ENCODE measurements at regions not wholly inside any gene's neighbourhood (a gene's known extent, or its start where the extent isn't known, plus 50 kb on each side); places are given as distances from the start of the nearest gene placed in this dataset.

GRCh38 chr3:17935222-17935621 is 192.8 kb upstream of the TBC1D5 start:
- ChIA-PET POLR2A (no interaction called here), CTCF (no interaction called here)
- Histone ChIP-seq H3K27ac (ENCODE audit: low read depth in 1 of 2, low read length in 2 of 2) (no peak overlapping the region), H3K4me1 (ENCODE audit: insufficient read depth, low read length) (no peaks in the 10 kb centered on the region), H3K36me3 (ENCODE audit: insufficient read depth, low read length) (no peaks in the 10 kb centered on the region), H3K4me3 (ENCODE audit: low read length) (no peak overlapping the region), H3K9me3 (ENCODE audit: control insufficient read depth in 1 of 2, insufficient read depth in 1 of 2, low read length in 2 of 2) (no peaks in the 10 kb centered on the region), H3K27me3 (ENCODE audit: control insufficient read depth in 1 of 2, insufficient read depth in 2 of 2, low read length in 2 of 2) (no peaks in the 10 kb centered on the region)
- TF ChIP-seq CTCF (IDR thresholded peaks at IDR 0.05): no peak
- H3K27ac Mint-ChIP-seq: no peak overlapping the region
- no peaks in the 10 kb centered on the region for H3K36me3 Mint-ChIP-seq (ENCODE audit: low read depth)
- intact Hi-C loops (cut with DNase I, micrococcal nuclease): no loop called here
- ATAC-seq (ENCODE audit: poor library complexity) (no peak), DNase-seq (no peak)
- no peaks in the 10 kb centered on the region for H3K27me3 Mint-ChIP-seq
- H3K9me3 Mint-ChIP-seq: no peaks in the 10 kb centered on the region
- H3K4me3 Mint-ChIP-seq: no peak overlapping the region
- no peaks in the 10 kb centered on the region for H3K4me1 Mint-ChIP-seq (ENCODE audit: low read depth)

GRCh38 chr3:17932136-17932771 is 189.8 kb upstream of the TBC1D5 start:
- ATAC-seq (ENCODE audit: poor library complexity) (no peak), DNase-seq (no peak)
- H3K4me3 ChIP-seq (ENCODE audit: low read length): no peak overlapping the region
- peaks cover 0 to 3% of the 10 kb centered on the region in 2 experiments for H3K27me3 ChIP-seq (ENCODE audit: control insufficient read depth in 1 of 2, insufficient read depth in 2 of 2, low read length in 2 of 2)
- H3K9me3 ChIP-seq (ENCODE audit: control insufficient read depth in 1 of 2, insufficient read depth in 1 of 2, low read length in 2 of 2): no peaks in the 10 kb centered on the region
- no peak overlapping the region for H3K27ac ChIP-seq (ENCODE audit: low read depth in 1 of 2, low read length in 2 of 2)
- ChIA-PET POLR2A (no interaction called here), CTCF (no interaction called here)
- no peaks in the 10 kb centered on the region for H3K9me3 Mint-ChIP-seq
- H3K27me3 Mint-ChIP-seq: no peaks in the 10 kb centered on the region
- intact Hi-C loops (cut with DNase I, micrococcal nuclease): no loop called here
- no peaks in the 10 kb centered on the region for H3K36me3 Mint-ChIP-seq (ENCODE audit: low read depth)
- H3K27ac Mint-ChIP-seq: no peak overlapping the region
- H3K4me3 Mint-ChIP-seq: no peak overlapping the region
- H3K36me3 ChIP-seq (ENCODE audit: insufficient read depth, low read length): no peaks in the 10 kb centered on the region
- no peak for TF ChIP-seq CTCF (IDR thresholded peaks at IDR 0.05)
- H3K4me1 ChIP-seq (ENCODE audit: insufficient read depth, low read length): no peaks in the 10 kb centered on the region
- H3K4me1 Mint-ChIP-seq (ENCODE audit: low read depth): no peaks in the 10 kb centered on the region

- Histone ChIP-seq H3K4me3 (ENCODE audit: low read length) (no peak overlapping the region), H3K36me3 (ENCODE audit: insufficient read depth, low read length) (no peaks in the 10 kb centered on the region), H3K27me3 (ENCODE audit: control insufficient read depth in 1 of 2, insufficient read depth in 2 of 2, low read length in 2 of 2) (peaks cover 0 to 3% of the 10 kb centered on the region in 2 experiments), H3K4me1 (ENCODE audit: insufficient read depth, low read length) (no peaks in the 10 kb centered on the region), H3K9me3 (ENCODE audit: control insufficient read depth in 1 of 2, insufficient read depth in 1 of 2, low read length in 2 of 2) (no peaks in the 10 kb centered on the region), H3K27ac (ENCODE audit: low read depth in 1 of 2, low read length in 2 of 2) (no peak overlapping the region)
- Mint-ChIP-seq H3K27me3 (no peaks in the 10 kb centered on the region), H3K9me3 (no peaks in the 10 kb centered on the region), H3K36me3 (ENCODE audit: low read depth) (no peaks in the 10 kb centered on the region), H3K27ac (no peak overlapping the region), H3K4me1 (ENCODE audit: low read depth) (no peaks in the 10 kb centered on the region), H3K4me3 (no peak overlapping the region)
- no peak for DNase-seq
- intact Hi-C loops (cut with DNase I, micrococcal nuclease): no loop called here
- no peak for TF ChIP-seq CTCF (IDR thresholded peaks at IDR 0.05)
- ChIA-PET POLR2A (no interaction called here), CTCF (no interaction called here)
- ATAC-seq (ENCODE audit: poor library complexity): no peak
These were observed 188.7 kb upstream of the TBC1D5 start for GRCh38 chr3:17931131-17931530.
